ENCODE measurements at regions not wholly inside any gene's neighbourhood (a gene's known extent, or its start where the extent isn't known, plus 50 kb on each side); places are given as distances from the start of the nearest gene placed in this dataset.

- TF ChIP-seq CTCF (conservative IDR thresholded peaks at IDR 0.05) (no peak), ZFX (IDR thresholded peaks at IDR 0.05) (no peak)
Measured at GRCh38 chr2:242098034-242098433, 228.5 kb downstream of the RTP5 start.
